OCI-LY7 (cell line): ENCODE measurements at regions not wholly inside any gene's neighbourhood (a gene's known extent, or its start where the extent isn't known, plus 50 kb on each side); places are given as distances from the start of the nearest gene placed in this dataset.
"Not testable (repeated sequence)": the region's sequence is repeated elsewhere in the genome, so short reads cannot be mapped to it uniquely, and the experiment has no call there.

Experiments used
- BruUV-seq: library from RNA; stranded (reverse); fragments of 400-500 nt; replicated peaks from 2 replicates; lab custom pipeline; 2021; lab: Mats Ljungman, UMichigan
- CTCF ChIA-PET: fragments of 300-600 bp; sonication (Branson Sonifier 250); formaldehyde crosslinking; loops from one replicate; lab custom pipeline; 2022; ENCODE audit warnings: antibody characterized with exemption; ENCODE audit not compliant: unreplicated experiment; lab: Charles Lee
- POLR2A ChIA-PET: fragments of 300-600 bp; sonication (Branson Sonifier 250); formaldehyde crosslinking; loops from one replicate; lab custom pipeline; 2022; ENCODE audit warnings: antibody characterized with exemption; lab: Charles Lee
- DNase-seq: peaks from one replicate; pipeline ENCODE4 v3.0.0-alpha.2; 2015; ENCODE audit warnings: low spot score
- H2AFZ ChIP-seq: fragments of 200-600 bp; sonication (generic), shearing (Covaris generic); 2 replicates; pipeline ENCODE4 v1.6.1; 2014; ENCODE audit warnings: mild to moderate bottlenecking, antibody characterized with exemption, low read length, moderate library complexity
- H3K27ac ChIP-seq: fragments of 200-600 bp; sonication (generic); 2 replicates; pipeline ENCODE4 v1.5.1; 2014; ENCODE audit warnings: mixed run types, low read depth, mild to moderate bottlenecking, moderate library complexity, low read length, inconsistent platforms; ENCODE audit not compliant: poor library complexity, severe bottlenecking
- H3K36me3 ChIP-seq: fragments of 200-600 bp; sonication (generic); 2 replicates; pipeline ENCODE4 v1.6.1; 2014; ENCODE audit warnings: mild to moderate bottlenecking, antibody characterized with exemption, low read length, moderate library complexity, mixed read lengths; ENCODE audit not compliant: insufficient read depth
- H3K4me1 ChIP-seq: fragments of 200-600 bp; sonication (generic); 2 replicates; pipeline ENCODE4 v1.5.1; 2014; ENCODE audit warnings: mild to moderate bottlenecking, low read length; ENCODE audit not compliant: insufficient read depth, poor library complexity, severe bottlenecking
- H3K4me2 ChIP-seq: fragments of 200-600 bp; sonication (generic); 2 replicates; pipeline ENCODE4 v1.6.1; 2014; ENCODE audit warnings: mild to moderate bottlenecking, low read length
- H3K4me3 ChIP-seq: fragments of 200-600 bp; sonication (generic); 2 replicates; pipeline ENCODE4 v1.5.1; 2014; ENCODE audit warnings: mild to moderate bottlenecking, low read depth, low read length; ENCODE audit not compliant: poor library complexity, severe bottlenecking
- H3K79me2 ChIP-seq: fragments of 200-600 bp; sonication (generic); 2 replicates; pipeline ENCODE4 v1.6.1; 2016; ENCODE audit warnings: low read depth, mild to moderate bottlenecking, low read length, moderate library complexity, mixed read lengths; ENCODE audit not compliant: insufficient read depth
- H3K9me2 ChIP-seq: fragments of 200-600 bp; sonication (generic); 2 replicates; pipeline ENCODE4 v1.6.1; 2016; ENCODE audit warnings: mild to moderate bottlenecking, low read length, mixed read lengths; ENCODE audit not compliant: insufficient read depth
- H3K9me3 ChIP-seq: fragments of 200-600 bp; sonication (generic); 2 replicates; pipeline ENCODE4 v1.6.1; 2014; ENCODE audit warnings: mild to moderate bottlenecking, mixed run types, low read length, mixed read lengths
- H4K20me1 ChIP-seq: fragments of 200-600 bp; sonication (generic); 2 replicates; pipeline ENCODE4 v1.6.1; 2014; ENCODE audit warnings: mild to moderate bottlenecking, antibody characterized with exemption, low read length, moderate library complexity, mixed read lengths; ENCODE audit not compliant: insufficient read depth
- EZH2phosphoT487 ChIP-seq: fragments of 200-600 bp; sonication (generic); IDR thresholded peaks from 2 replicates; pipeline ENCODE4 v1.6.1; 2018; ENCODE audit warnings: low read depth, borderline replicate concordance, mild to moderate bottlenecking, mixed run types, antibody characterized with exemption, low read length, moderate library complexity, mixed read lengths
- intact Hi-C: fragments of 100-400 bp; cut with micrococcal nuclease; formaldehyde crosslinking; loops from one replicate; pipeline ENCODE4 v1.10.0; 2022; ENCODE audit not compliant: unreplicated experiment
- TF ChIP-seq, protein P1 (sequence below): fragments of 200-600 bp; sonication (generic); conservative IDR thresholded peaks from 2 replicates; pipeline ENCODE4 v1.5.1; 2014; ENCODE audit warnings: mild to moderate bottlenecking, antibody characterized with exemption, low read length, moderate library complexity, mixed read lengths

GRCh38 chr20:30916404-30916803 lies 341.1 kb upstream of the DEFB115 start:
- H2AFZ ChIP-seq, H3K79me2 ChIP-seq, H3K4me3 ChIP-seq, CTCF ChIA-PET, H3K4me1 ChIP-seq, BruUV-seq, H3K36me3 ChIP-seq, H4K20me1 ChIP-seq, H3K4me2 ChIP-seq, DNase-seq, H3K9me2 ChIP-seq, H3K9me3 ChIP-seq, H3K27ac ChIP-seq, intact Hi-C loops: not testable (repeated sequence)
- POLR2A ChIA-PET: interaction anchor here (0.6 kb wide), 1 partner anchor 55 kb away, joined by 4 read pairs; no protein-coding TSS in a partner anchor

DNA sequence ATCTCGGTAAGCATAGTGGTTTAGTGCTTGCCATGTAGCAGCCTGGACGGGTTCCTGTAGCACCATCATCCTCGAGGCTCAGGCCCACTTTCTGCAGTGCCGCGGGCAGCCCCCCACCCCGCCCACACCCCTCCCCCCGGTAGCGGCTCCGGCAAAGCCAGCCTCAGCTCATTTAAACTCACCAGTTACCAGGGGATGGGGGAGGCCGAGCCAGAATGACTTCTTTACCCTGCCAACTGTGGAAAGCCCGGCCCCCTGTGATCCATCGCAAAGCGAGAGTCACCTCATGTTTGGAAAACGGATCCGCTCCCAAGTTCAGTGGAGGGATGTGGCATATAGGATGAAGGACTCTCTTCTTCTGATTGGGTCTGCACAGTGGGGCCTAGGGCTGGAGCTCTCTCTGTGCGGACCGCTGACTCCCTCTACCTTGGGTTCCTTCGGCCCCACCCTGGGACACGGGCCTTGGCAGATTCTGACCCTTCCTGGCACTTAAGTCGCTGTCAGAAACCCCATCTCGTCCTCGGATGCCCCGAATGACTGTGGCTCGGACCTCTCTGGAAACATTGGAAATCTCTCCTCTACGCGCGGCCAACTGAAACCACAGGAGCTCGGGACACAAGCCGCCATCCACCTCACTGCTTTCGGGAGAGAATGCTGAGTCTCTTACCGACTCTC lies 337.8 kb upstream of the DEFB115 start:
- H3K4me1 ChIP-seq: no peaks in the 10 kb centered on the region
- H3K36me3 ChIP-seq: no peaks in the 10 kb centered on the region
- H3K9me2 ChIP-seq: no peaks in the 10 kb centered on the region
- ChIA-PET POLR2A (no interaction called here), CTCF (no interaction called here)
- no TSS peak for BruUV-seq
- no peaks in the 10 kb centered on the region for H3K79me2 ChIP-seq
- H3K9me3 ChIP-seq: no peaks in the 10 kb centered on the region
- H3K4me2 ChIP-seq: no peak overlapping the region
- no peak overlapping the region for H3K4me3 ChIP-seq
- DNase-seq: no peak
- no peak overlapping the region for H2AFZ ChIP-seq
- intact Hi-C loops: no loop called here
- TF ChIP-seq EZH2phosphoT487: no peak
- TF ChIP-seq, protein P1, sequence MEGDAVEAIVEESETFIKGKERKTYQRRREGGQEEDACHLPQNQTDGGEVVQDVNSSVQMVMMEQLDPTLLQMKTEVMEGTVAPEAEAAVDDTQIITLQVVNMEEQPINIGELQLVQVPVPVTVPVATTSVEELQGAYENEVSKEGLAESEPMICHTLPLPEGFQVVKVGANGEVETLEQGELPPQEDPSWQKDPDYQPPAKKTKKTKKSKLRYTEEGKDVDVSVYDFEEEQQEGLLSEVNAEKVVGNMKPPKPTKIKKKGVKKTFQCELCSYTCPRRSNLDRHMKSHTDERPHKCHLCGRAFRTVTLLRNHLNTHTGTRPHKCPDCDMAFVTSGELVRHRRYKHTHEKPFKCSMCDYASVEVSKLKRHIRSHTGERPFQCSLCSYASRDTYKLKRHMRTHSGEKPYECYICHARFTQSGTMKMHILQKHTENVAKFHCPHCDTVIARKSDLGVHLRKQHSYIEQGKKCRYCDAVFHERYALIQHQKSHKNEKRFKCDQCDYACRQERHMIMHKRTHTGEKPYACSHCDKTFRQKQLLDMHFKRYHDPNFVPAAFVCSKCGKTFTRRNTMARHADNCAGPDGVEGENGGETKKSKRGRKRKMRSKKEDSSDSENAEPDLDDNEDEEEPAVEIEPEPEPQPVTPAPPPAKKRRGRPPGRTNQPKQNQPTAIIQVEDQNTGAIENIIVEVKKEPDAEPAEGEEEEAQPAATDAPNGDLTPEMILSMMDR: no peak
- no peak overlapping the region for H3K27ac ChIP-seq
- no peaks in the 10 kb centered on the region for H4K20me1 ChIP-seq

- POLR2A ChIA-PET: interaction anchor here (0.7 kb wide), 1 partner anchor 185 kb away, joined by 3 read pairs; no protein-coding TSS in a partner anchor
- intact Hi-C loops: no loop called here
- no peak overlapping the region for H3K27ac ChIP-seq
Observed at GRCh38 chr20:30921286-30922071, 336.0 kb upstream of the DEFB115 start.

More at GRCh38 chr20:30921286-30922071, 336.0 kb upstream of the DEFB115 start:
- DNase-seq: no peak
- no peaks in the 10 kb centered on the region for H3K9me3 ChIP-seq
- no peak overlapping the region for H3K4me2 ChIP-seq
- H3K79me2 ChIP-seq: no peaks in the 10 kb centered on the region
- no peaks in the 10 kb centered on the region for H3K36me3 ChIP-seq
- no TSS peak for BruUV-seq
- H2AFZ ChIP-seq: no peak overlapping the region
- no peaks in the 10 kb centered on the region for H3K4me1 ChIP-seq
- H3K4me3 ChIP-seq: no peak overlapping the region
- CTCF ChIA-PET: no interaction called here
- no peaks in the 10 kb centered on the region for H4K20me1 ChIP-seq
- no peaks in the 10 kb centered on the region for H3K9me2 ChIP-seq
- TF ChIP-seq, protein P1: no peak
- TF ChIP-seq EZH2phosphoT487: no peak
